Suprapubic skin (tissue), 4 donors: ENCODE measurements at regions not wholly inside any gene's neighbourhood (a gene's known extent, or its start where the extent isn't known, plus 50 kb on each side); places are given as distances from the start of the nearest gene placed in this dataset.
"Not testable (repeated sequence)": the region's sequence is repeated elsewhere in the genome, so short reads cannot be mapped to it uniquely, and the experiment has no call there.

Source experiments
- DNase-seq, 2 donors: peaks; one replicate each; pipeline ENCODE4 v3.0.0-alpha.2; 2019; ENCODE audit warnings: low spot score in 2 of 2
- H3K27ac ChIP-seq: fragments of 200-600 bp; sonication (generic); one replicate; pipeline ENCODE4 v1.5.1; 2019
- H3K27me3 ChIP-seq: fragments of 200-600 bp; sonication (generic); one replicate; pipeline ENCODE4 v1.5.1; 2019
- H3K36me3 ChIP-seq: fragments of 200-600 bp; sonication (generic); one replicate; pipeline ENCODE4 v1.5.1; 2019
- H3K4me1 ChIP-seq: fragments of 200-600 bp; sonication (generic); one replicate; pipeline ENCODE4 v1.5.1; 2019
- H3K4me3 ChIP-seq: fragments of 200-600 bp; sonication (generic); one replicate; pipeline ENCODE4 v1.5.1; 2019; ENCODE audit warnings: mild to moderate bottlenecking
- H3K9me3 ChIP-seq: fragments of 200-600 bp; sonication (generic); one replicate; pipeline ENCODE4 v1.5.1; 2019
- CTCF ChIP-seq, 2 donors: fragments of 200-600 bp in 1 of 2; fragments of 450-650 bp in 1 of 2; sonication (generic) in 1 of 2; IDR thresholded peaks; one replicate each; pipeline ENCODE4 v1.5.1; 2016 to 2019; ENCODE audit warnings: antibody characterized with exemption in 2 of 2, mild to moderate bottlenecking in 1 of 2, moderate library complexity in 1 of 2
- EP300 ChIP-seq: sonication (generic); formaldehyde crosslinking; IDR thresholded peaks from one replicate; pipeline ENCODE4 v1.6.1; 2017; ENCODE audit warnings: antibody characterized with exemption
- POLR2A ChIP-seq, 2 donors: fragments of 450-650 bp; IDR thresholded peaks; one replicate each; pipeline ENCODE4 v1.6.1; 2017; ENCODE audit warnings: antibody characterized with exemption in 2 of 2, mild to moderate bottlenecking in 2 of 2, moderate library complexity in 2 of 2
- POLR2AphosphoS5 ChIP-seq, 3 donors: sonication (generic); formaldehyde crosslinking; IDR thresholded peaks; one replicate each; pipeline ENCODE4 v1.6.1; 2017; ENCODE audit warnings: antibody characterized with exemption in 3 of 3
- WGBS: methylation state at CpG from one replicate; pipeline ENCODE4 v1.1.5; 2018; 5-methylcytosine and 5-hydroxymethylcytosine counted together

- Histone ChIP-seq H3K27me3 (no peaks in the 10 kb centered on the region), H3K9me3 (no peaks in the 10 kb centered on the region), H3K4me3 (no peak overlapping the region), H3K4me1 (no peaks in the 10 kb centered on the region), H3K36me3 (no peaks in the 10 kb centered on the region), H3K27ac (no peak overlapping the region)
- TF ChIP-seq CTCF (IDR thresholded peaks at IDR 0.05) (no peak), EP300 (no peak), POLR2A (IDR thresholded peaks at IDR 0.05) (no peak), POLR2AphosphoS5 (IDR thresholded peaks at IDR 0.05) (no peak)
- DNase-seq, result no peak
- 84% methylated on average over 2 of the region's 2 CpGs for WGBS
Observed at GRCh38 chr1:181931873-181932272, 129.6 kb downstream of the ZNF648 start.

GRCh38 chr1:181930187-181930586, 131.3 kb downstream of the ZNF648 start:
- DNase-seq, result no peak

DNA sequence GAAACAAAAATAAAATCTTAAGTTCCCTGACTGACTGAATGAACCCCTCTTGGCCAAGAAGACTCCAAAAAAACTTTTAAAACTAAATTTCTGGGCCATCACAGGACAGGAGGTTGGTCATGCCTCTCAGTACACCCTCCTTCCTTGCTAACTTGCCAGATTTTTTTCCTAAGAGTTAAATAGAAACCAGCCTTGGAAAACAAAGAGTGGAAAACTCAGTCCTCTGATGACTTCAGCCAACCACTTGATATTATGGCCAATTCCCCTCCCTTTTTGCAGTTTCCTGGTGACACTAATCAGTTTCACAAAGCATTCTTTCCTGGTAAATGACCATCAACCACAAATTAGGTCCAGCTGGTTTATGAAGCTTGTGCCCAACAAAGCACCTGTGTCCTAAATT, 134.8 kb downstream of the ZNF648 start:
- H3K4me1 ChIP-seq, result no peaks in the 10 kb centered on the region
- H3K9me3 ChIP-seq, result no peaks in the 10 kb centered on the region
- no peak for TF ChIP-seq POLR2A (IDR thresholded peaks at IDR 0.05)
- TF ChIP-seq POLR2AphosphoS5 (IDR thresholded peaks at IDR 0.05), result no peak
- no peak for TF ChIP-seq CTCF (IDR thresholded peaks at IDR 0.05)
- no peak for TF ChIP-seq EP300
- no peak overlapping the region for H3K27ac ChIP-seq
- no peaks in the 10 kb centered on the region for H3K36me3 ChIP-seq
- H3K4me3 ChIP-seq, result no peak overlapping the region
- no peaks in the 10 kb centered on the region for H3K27me3 ChIP-seq
- DNase-seq, result no peak

More at GRCh38 chr1:181930187-181930586, 131.3 kb downstream of the ZNF648 start:
- Histone ChIP-seq H3K36me3 (no peaks in the 10 kb centered on the region), H3K9me3 (no peaks in the 10 kb centered on the region), H3K27me3 (no peaks in the 10 kb centered on the region), H3K27ac (no peak overlapping the region), H3K4me3 (no peak overlapping the region), H3K4me1 (no peaks in the 10 kb centered on the region)
- no peak for TF ChIP-seq EP300
- WGBS, result 69% methylated on average over 2 of the region's 2 CpGs

- not testable (repeated sequence) for H3K36me3 ChIP-seq, H3K27me3 ChIP-seq, H3K4me3 ChIP-seq, H3K9me3 ChIP-seq, H3K27ac ChIP-seq, DNase-seq, H3K4me1 ChIP-seq
- WGBS, result 81% methylated on average over 2 of the region's 2 CpGs
Observed at GRCh38 chr1:181924034-181924433, 137.5 kb downstream of the ZNF648 start.

DNA sequence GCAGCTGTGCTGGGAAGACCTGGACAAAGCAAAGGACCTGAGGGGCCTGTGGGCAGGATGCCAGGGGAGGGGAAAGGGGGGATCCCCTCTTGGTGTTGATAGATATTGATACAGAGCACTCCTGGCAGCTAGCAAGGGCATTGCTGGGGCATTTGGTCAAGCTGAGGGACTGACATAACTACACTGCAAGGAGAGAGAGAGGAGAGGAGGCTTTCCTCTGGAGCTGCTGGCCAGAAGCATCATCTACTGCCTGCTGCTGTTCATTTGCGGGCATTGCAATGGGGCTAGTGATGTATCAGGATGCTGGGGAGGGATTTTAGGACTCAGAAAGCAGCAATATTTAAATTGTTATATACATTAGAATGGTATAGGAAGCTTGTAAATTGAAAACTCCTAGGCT, 142.0 kb downstream of the ZNF648 start:
- peaks cover 6% of the 10 kb centered on the region for H3K27me3 ChIP-seq
- H3K4me3 ChIP-seq, result no peak overlapping the region
- no peaks in the 10 kb centered on the region for H3K4me1 ChIP-seq
- no peaks in the 10 kb centered on the region for H3K36me3 ChIP-seq
- no peak overlapping the region for H3K27ac ChIP-seq
- 82% methylated on average over 1 of the region's 1 CpG for WGBS
- DNase-seq, result no peak
- no peaks in the 10 kb centered on the region for H3K9me3 ChIP-seq
- no peak for TF ChIP-seq POLR2AphosphoS5 (IDR thresholded peaks at IDR 0.05)
- no peak for TF ChIP-seq EP300
- TF ChIP-seq POLR2A (IDR thresholded peaks at IDR 0.05), result no peak
- no peak for TF ChIP-seq CTCF (IDR thresholded peaks at IDR 0.05)

- TF ChIP-seq CTCF (IDR thresholded peaks at IDR 0.05) (no peak), POLR2A (IDR thresholded peaks at IDR 0.05) (no peak), EP300 (no peak), POLR2AphosphoS5 (IDR thresholded peaks at IDR 0.05) (no peak)
- H3K9me3 ChIP-seq, result no peaks in the 10 kb centered on the region
- no peak overlapping the region for H3K27ac ChIP-seq
- no peak for DNase-seq
- no peaks in the 10 kb centered on the region for H3K36me3 ChIP-seq
- H3K4me3 ChIP-seq, result no peak overlapping the region
- H3K4me1 ChIP-seq, result no peaks in the 10 kb centered on the region
- WGBS, result 69% methylated on average over 7 of the region's 7 CpGs
- H3K27me3 ChIP-seq, result peaks cover 6% of the 10 kb centered on the region
Observed at GRCh38 chr1:181918880-181919525, 142.5 kb downstream of the ZNF648 start.
